ENCODE measurements at regions not wholly inside any gene's neighbourhood (a gene's known extent, or its start where the extent isn't known, plus 50 kb on each side); places are given as distances from the start of the nearest gene placed in this dataset.

- ATAC-seq (ENCODE audit: insufficient number of reproducible peaks, low FRiP score, low read depth) (no peak), DNase-seq (ENCODE audit: low spot score) (no peak)
- Histone ChIP-seq H3K36me3 (no peaks in the 10 kb centered on the region), H3K27ac (no peak overlapping the region), H3K27me3 (replicated peaks; ENCODE audit: insufficient read depth) (no peaks in the 10 kb centered on the region), H3K9me3 (no peaks in the 10 kb centered on the region), H3K4me3 (no peak overlapping the region), H3K4me1 (ENCODE audit: control insufficient read depth in 1 of 2, low read depth in 2 of 2) (no peaks in the 10 kb centered on the region)
- no peak for TF ChIP-seq CTCF (IDR thresholded peaks at IDR 0.05)
Measured at GRCh38 chr1:199725002-199725565, 302.4 kb upstream of the NR5A2 start.

GRCh38 chr1:199727682-199728081 lies 299.8 kb upstream of the NR5A2 start:
- ATAC-seq (ENCODE audit: insufficient number of reproducible peaks, low FRiP score, low read depth) (no peak), DNase-seq (ENCODE audit: low spot score) (no peak)
- H3K4me3 ChIP-seq = no peak overlapping the region
- no peak for TF ChIP-seq CTCF (IDR thresholded peaks at IDR 0.05)
- no peaks in the 10 kb centered on the region for H3K9me3 ChIP-seq
- H3K36me3 ChIP-seq = no peaks in the 10 kb centered on the region
- H3K4me1 ChIP-seq (ENCODE audit: control insufficient read depth in 1 of 2, low read depth in 2 of 2) = no peaks in the 10 kb centered on the region
- no peak overlapping the region for H3K27ac ChIP-seq
- H3K27me3 ChIP-seq (replicated peaks; ENCODE audit: insufficient read depth) = no peaks in the 10 kb centered on the region

GRCh38 chr1:199728345-199728744 lies 299.2 kb upstream of the NR5A2 start:
- Histone ChIP-seq H3K36me3 (no peaks in the 10 kb centered on the region), H3K27ac (no peak overlapping the region), H3K27me3 (replicated peaks; ENCODE audit: insufficient read depth) (no peaks in the 10 kb centered on the region), H3K4me3 (no peak overlapping the region), H3K9me3 (no peaks in the 10 kb centered on the region), H3K4me1 (ENCODE audit: control insufficient read depth in 1 of 2, low read depth in 2 of 2) (no peaks in the 10 kb centered on the region)
- DNase-seq (ENCODE audit: low spot score) = no peak
- no peak for ATAC-seq (ENCODE audit: insufficient number of reproducible peaks, low FRiP score, low read depth)
- TF ChIP-seq CTCF (IDR thresholded peaks at IDR 0.05) = no peak

GRCh38 chr1:199733125-199733524 lies 294.4 kb upstream of the NR5A2 start:
- no peaks in the 10 kb centered on the region for H3K4me1 ChIP-seq (ENCODE audit: control insufficient read depth in 1 of 2, low read depth in 2 of 2)
- H3K27ac ChIP-seq = no peak overlapping the region
- no peaks in the 10 kb centered on the region for H3K27me3 ChIP-seq (replicated peaks; ENCODE audit: insufficient read depth)
- DNase-seq (ENCODE audit: low spot score) (no peak), ATAC-seq (ENCODE audit: insufficient number of reproducible peaks, low FRiP score, low read depth) (no peak)
- H3K9me3 ChIP-seq = no peaks in the 10 kb centered on the region
- no peak overlapping the region for H3K4me3 ChIP-seq
- TF ChIP-seq CTCF (IDR thresholded peaks at IDR 0.05) = no peak
- H3K36me3 ChIP-seq = no peaks in the 10 kb centered on the region

GRCh38 chr1:199734186-199734585 lies 293.3 kb upstream of the NR5A2 start:
- Histone ChIP-seq H3K9me3 (no peaks in the 10 kb centered on the region), H3K27ac (no peak overlapping the region), H3K36me3 (no peaks in the 10 kb centered on the region), H3K27me3 (replicated peaks; ENCODE audit: insufficient read depth) (no peaks in the 10 kb centered on the region), H3K4me3 (no peak overlapping the region), H3K4me1 (ENCODE audit: control insufficient read depth in 1 of 2, low read depth in 2 of 2) (no peaks in the 10 kb centered on the region)
- ATAC-seq (ENCODE audit: insufficient number of reproducible peaks, low FRiP score, low read depth) (no peak), DNase-seq (ENCODE audit: low spot score) (no peak)
- TF ChIP-seq CTCF (IDR thresholded peaks at IDR 0.05) = no peak

Data from thoracic aorta (tissue), 2 donors.